ENCODE measurements at regions not wholly inside any gene's neighbourhood (a gene's known extent, or its start where the extent isn't known, plus 50 kb on each side); places are given as distances from the start of the nearest gene placed in this dataset.

GRCh38 chr12:127567531-127567930 is 699.4 kb upstream of the TMEM132C start:
- Histone ChIP-seq H3K4me3 (no peak overlapping the region), H3K36me3 (no peaks in the 10 kb centered on the region), H3K4me1 (replicated peaks) (no peaks in the 10 kb centered on the region), H3K9me3 (no peaks in the 10 kb centered on the region), H3K27me3 (replicated peaks; ENCODE audit: insufficient read depth) (no peaks in the 10 kb centered on the region), H3K27ac (no peak overlapping the region)
- 76% methylated on average over 2 of the region's 2 CpGs for WGBS
- no peak for DNase-seq (ENCODE audit: low spot score)
- intact Hi-C loops (cut with DNase I): no loop called here
- TF ChIP-seq POLR2AphosphoS5 (IDR thresholded peaks at IDR 0.05): no peak
- no peak for TF ChIP-seq POLR2A (IDR thresholded peaks at IDR 0.05)
- no peak for TF ChIP-seq CTCF (IDR thresholded peaks at IDR 0.05)

GRCh38 chr12:127570387-127570786 is 696.6 kb upstream of the TMEM132C start:
- H3K9me3 ChIP-seq: no peaks in the 10 kb centered on the region
- H3K4me3 ChIP-seq: no peak overlapping the region
- no peaks in the 10 kb centered on the region for H3K27me3 ChIP-seq (replicated peaks; ENCODE audit: insufficient read depth)
- TF ChIP-seq POLR2A (IDR thresholded peaks at IDR 0.05) (no peak), POLR2AphosphoS5 (IDR thresholded peaks at IDR 0.05) (no peak), CTCF (IDR thresholded peaks at IDR 0.05) (no peak)
- no peak for DNase-seq (ENCODE audit: low spot score)
- intact Hi-C loops (cut with DNase I): no loop called here
- no peaks in the 10 kb centered on the region for H3K36me3 ChIP-seq
- H3K27ac ChIP-seq: no peak overlapping the region
- H3K4me1 ChIP-seq (replicated peaks): no peaks in the 10 kb centered on the region

DNA sequence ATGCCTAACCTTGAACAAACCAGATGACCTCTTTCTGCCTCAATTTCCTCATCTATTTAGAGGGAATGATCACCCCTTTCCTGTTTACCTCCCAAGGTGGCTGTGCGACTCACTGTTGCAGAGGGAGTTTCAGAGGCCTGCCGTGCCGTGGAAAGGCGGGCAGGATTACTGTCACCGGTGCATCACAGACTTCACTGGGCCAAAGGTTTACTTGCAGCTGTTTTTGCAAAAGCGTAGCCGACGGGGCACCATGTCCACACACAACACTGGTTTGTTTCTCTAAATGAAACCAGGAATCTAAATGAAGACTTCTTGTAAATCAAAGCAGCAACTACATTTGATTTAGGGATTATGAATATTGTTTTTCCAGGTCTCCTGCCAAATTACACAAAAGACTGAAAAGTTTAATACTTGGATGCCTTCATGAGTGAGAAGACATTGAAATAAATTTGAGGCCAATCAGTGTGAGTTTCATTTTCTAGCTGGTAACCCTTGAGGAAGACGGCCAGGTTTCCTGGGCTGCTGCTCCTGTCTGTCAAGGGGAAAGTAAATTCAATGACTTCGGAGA is 696.1 kb upstream of the TMEM132C start:
- no peak overlapping the region for H3K27ac ChIP-seq
- no peaks in the 10 kb centered on the region for H3K36me3 ChIP-seq
- TF ChIP-seq POLR2AphosphoS5 (IDR thresholded peaks at IDR 0.05) (no peak), CTCF (IDR thresholded peaks at IDR 0.05) (no peak)
- H3K9me3 ChIP-seq: no peaks in the 10 kb centered on the region
- H3K27me3 ChIP-seq (replicated peaks; ENCODE audit: insufficient read depth): no peaks in the 10 kb centered on the region
- 63% methylated on average over 10 of the region's 10 CpGs for WGBS
- H3K4me1 ChIP-seq (replicated peaks): no peaks in the 10 kb centered on the region
- no peak for DNase-seq (ENCODE audit: low spot score)
- intact Hi-C loops (cut with DNase I): no loop called here
- no peak overlapping the region for H3K4me3 ChIP-seq

GRCh38 chr12:127571578-127571977 is 695.4 kb upstream of the TMEM132C start:
- Histone ChIP-seq H3K27ac (no peak overlapping the region), H3K36me3 (no peaks in the 10 kb centered on the region), H3K4me3 (no peak overlapping the region), H3K9me3 (no peaks in the 10 kb centered on the region), H3K27me3 (replicated peaks; ENCODE audit: insufficient read depth) (no peaks in the 10 kb centered on the region), H3K4me1 (replicated peaks) (no peaks in the 10 kb centered on the region)
- no peak for TF ChIP-seq CTCF (IDR thresholded peaks at IDR 0.05)
- 69% methylated on average over 3 of the region's 3 CpGs for WGBS
- intact Hi-C loops (cut with DNase I): no loop called here
- no peak for DNase-seq (ENCODE audit: low spot score)

DNA sequence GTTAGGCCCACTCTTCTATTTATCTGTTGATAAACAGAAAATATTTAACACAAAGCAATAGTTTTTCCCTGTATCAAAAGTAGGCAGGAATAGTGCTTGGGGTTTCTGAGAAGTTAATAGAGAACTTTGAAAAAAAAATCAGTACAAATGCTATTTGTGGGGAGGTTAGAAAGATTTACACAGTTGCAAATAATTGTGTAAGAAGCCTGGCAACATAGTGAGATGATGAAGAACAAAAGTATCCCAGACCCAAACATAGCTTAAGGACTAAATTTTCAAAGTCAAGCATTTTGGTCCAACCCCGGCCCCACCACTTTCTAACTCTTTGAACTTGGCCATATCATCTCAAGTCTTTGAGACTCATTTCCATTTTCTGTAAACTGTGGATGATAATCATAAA is 687.5 kb upstream of the TMEM132C start:
- Histone ChIP-seq H3K4me1 (replicated peaks) (no peaks in the 10 kb centered on the region), H3K27ac (no peak overlapping the region), H3K36me3 (no peaks in the 10 kb centered on the region), H3K9me3 (no peaks in the 10 kb centered on the region), H3K4me3 (no peak overlapping the region), H3K27me3 (replicated peaks; ENCODE audit: insufficient read depth) (no peaks in the 10 kb centered on the region)
- no peak for DNase-seq (ENCODE audit: low spot score)
- no peak for TF ChIP-seq CTCF (IDR thresholded peaks at IDR 0.05)
- TF ChIP-seq POLR2A (IDR thresholded peaks at IDR 0.05): no peak
- TF ChIP-seq POLR2AphosphoS5 (IDR thresholded peaks at IDR 0.05): no peak
- WGBS: 97% methylated on average over 1 of the region's 1 CpG
- intact Hi-C loops (cut with DNase I): no loop called here

All from prostate gland (tissue), 2 donors.